Body of pancreas (tissue), 4 donors: ENCODE measurements at regions not wholly inside any gene's neighbourhood (a gene's known extent, or its start where the extent isn't known, plus 50 kb on each side); places are given as distances from the start of the nearest gene placed in this dataset.

Source experiments
- ATAC-seq: fragments of 150-250 bp; one replicate; pipeline ENCODE4 v1.9.1; 2016
- DNase-seq, 4 donors: peaks; one replicate each; pipeline ENCODE4 v3.0.0-alpha.2; 2019
- H3K27ac ChIP-seq, 4 donors: fragments of 200-600 bp; sonication (generic); 1 replicate in 3 of 4; 2 replicates in 1 of 4; pipeline versions ENCODE4 v1.5.1 to v1.6.1; 2016 to 2019; ENCODE audit warnings: mild to moderate bottlenecking in 1 of 4, mixed read lengths in 1 of 4, moderate library complexity in 1 of 4
- H3K27me3 ChIP-seq, 2 donors: fragments of 200-600 bp; sonication (generic); one replicate each; pipeline ENCODE4 v1.6.0; 2016; ENCODE audit warnings: mild to moderate bottlenecking in 1 of 2
- H3K36me3 ChIP-seq, 2 donors: fragments of 200-600 bp; sonication (generic); replicated peaks in 1 of 2; 2 replicates each; pipeline ENCODE4 v1.5.1; 2016; ENCODE audit warnings: low read depth in 2 of 2; ENCODE audit not compliant: insufficient read depth in 1 of 2
- H3K4me1 ChIP-seq: fragments of 200-600 bp; sonication (generic); one replicate; pipeline ENCODE4 v1.6.0; 2016
- H3K4me3 ChIP-seq, 2 donors: fragments of 200-600 bp; sonication (generic); 1 replicate in 1 of 2; 2 replicates in 1 of 2; pipeline ENCODE4 v1.5.1; 2016 to 2019
- H3K9me3 ChIP-seq, 3 donors: fragments of 200-600 bp; sonication (generic); 1 replicate in 2 of 3; 2 replicates in 1 of 3; pipeline ENCODE4 v1.5.1; 2016
- POLR2A ChIP-seq, 3 donors: fragments of 450-650 bp; IDR thresholded peaks; one replicate each; pipeline ENCODE4 v1.6.1; 2016; ENCODE audit warnings: antibody characterized with exemption in 3 of 3, mild to moderate bottlenecking in 2 of 3
- WGBS, 2 donors: methylation state at CpG; one replicate each; pipeline ENCODE4 v1.1.5; 2017; 5-methylcytosine and 5-hydroxymethylcytosine counted together
- intact Hi-C: fragments of 100-400 bp; cut with DNase I; formaldehyde crosslinking; loops from one replicate; pipeline ENCODE4 v1.15.1; 2023
- TF ChIP-seq, protein P1 (sequence below), 7 experiments: fragments of 450-650 bp in 4 of 7; fragments of 200-600 bp in 3 of 7; sonication (generic) in 3 of 7; IDR thresholded peaks; one replicate each; pipeline ENCODE4 v1.5.1; 2016 to 2019; ENCODE audit warnings: antibody characterized with exemption in 7 of 7

DNA sequence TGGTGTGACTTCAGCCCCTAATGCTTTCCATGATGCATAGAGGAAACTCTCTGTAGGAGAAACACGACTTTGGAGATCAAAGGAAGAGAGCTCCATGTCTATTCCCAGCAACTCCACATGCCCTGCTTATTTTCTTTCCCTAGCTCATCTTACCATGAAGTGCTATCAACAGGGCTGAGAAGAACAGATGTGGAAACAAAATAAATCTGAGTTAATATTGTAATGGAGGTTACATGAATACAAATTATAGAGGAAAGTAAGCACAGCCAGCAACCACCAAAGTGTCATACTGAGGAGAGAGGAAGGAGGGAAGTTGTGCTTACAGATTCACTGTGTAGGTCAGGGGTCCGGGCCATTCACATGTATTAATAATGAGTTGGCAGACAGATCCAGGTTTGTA, 157.5 kb downstream of the RFPL4B start:
- Histone ChIP-seq H3K27me3 (no peaks in the 10 kb centered on the region), H3K4me1 (no peaks in the 10 kb centered on the region), H3K4me3 (no peak overlapping the region), H3K9me3 (no peaks in the 10 kb centered on the region), H3K27ac (no peak overlapping the region), H3K36me3 (no peaks in the 10 kb centered on the region)
- ATAC-seq, result no peak
- TF ChIP-seq, protein P1, sequence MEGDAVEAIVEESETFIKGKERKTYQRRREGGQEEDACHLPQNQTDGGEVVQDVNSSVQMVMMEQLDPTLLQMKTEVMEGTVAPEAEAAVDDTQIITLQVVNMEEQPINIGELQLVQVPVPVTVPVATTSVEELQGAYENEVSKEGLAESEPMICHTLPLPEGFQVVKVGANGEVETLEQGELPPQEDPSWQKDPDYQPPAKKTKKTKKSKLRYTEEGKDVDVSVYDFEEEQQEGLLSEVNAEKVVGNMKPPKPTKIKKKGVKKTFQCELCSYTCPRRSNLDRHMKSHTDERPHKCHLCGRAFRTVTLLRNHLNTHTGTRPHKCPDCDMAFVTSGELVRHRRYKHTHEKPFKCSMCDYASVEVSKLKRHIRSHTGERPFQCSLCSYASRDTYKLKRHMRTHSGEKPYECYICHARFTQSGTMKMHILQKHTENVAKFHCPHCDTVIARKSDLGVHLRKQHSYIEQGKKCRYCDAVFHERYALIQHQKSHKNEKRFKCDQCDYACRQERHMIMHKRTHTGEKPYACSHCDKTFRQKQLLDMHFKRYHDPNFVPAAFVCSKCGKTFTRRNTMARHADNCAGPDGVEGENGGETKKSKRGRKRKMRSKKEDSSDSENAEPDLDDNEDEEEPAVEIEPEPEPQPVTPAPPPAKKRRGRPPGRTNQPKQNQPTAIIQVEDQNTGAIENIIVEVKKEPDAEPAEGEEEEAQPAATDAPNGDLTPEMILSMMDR (IDR thresholded peaks at IDR 0.05), result no peak
- TF ChIP-seq POLR2A (IDR thresholded peaks at IDR 0.05), result no peak
- DNase-seq, result no peak
- 60 to 66% methylated on average over 2 of the region's 2 CpGs for WGBS, 2 donors
- intact Hi-C loops, result no loop called here

DNA sequence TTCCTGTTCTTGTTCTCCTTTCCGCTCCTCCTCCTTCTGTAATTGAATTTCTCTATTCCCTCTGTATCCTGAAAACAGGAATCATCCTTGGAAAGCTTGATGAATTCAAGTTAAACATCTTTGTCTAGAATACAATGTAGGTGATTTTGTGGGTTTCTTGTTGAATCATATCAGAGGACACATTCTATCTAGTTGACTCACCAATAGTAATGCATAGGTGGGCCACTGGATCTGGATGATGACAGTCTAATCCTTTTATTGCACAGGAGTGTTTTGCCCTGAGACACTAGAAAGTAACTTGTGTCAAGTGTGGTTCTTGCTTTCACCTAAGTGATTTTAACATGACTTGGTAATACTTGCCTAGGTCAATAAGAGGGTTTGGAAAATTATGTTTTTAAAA, 164.3 kb downstream of the RFPL4B start:
- intact Hi-C loops, result no loop called here
- H3K4me3 ChIP-seq, result no peak overlapping the region
- TF ChIP-seq, protein P1 (IDR thresholded peaks at IDR 0.05), result no peak
- no peak for TF ChIP-seq POLR2A (IDR thresholded peaks at IDR 0.05)

DNA sequence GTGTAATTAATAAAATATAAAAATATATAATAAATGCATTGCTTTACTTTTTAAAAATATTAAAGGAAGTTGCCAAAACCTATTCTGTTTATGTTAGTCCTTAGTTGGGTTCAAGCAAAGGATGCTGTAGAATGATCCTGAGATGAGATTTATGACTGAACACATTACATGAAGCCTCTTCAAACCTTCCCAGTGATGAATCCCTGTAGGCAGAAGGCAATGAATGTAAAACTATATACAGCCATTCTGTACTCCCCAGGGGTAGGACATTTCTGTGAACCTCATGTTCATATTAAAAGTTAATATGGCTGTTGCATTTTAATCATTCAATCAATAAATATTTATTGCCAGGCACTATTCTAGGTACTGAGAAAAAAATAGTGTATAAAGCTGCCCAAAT, 166.0 kb downstream of the RFPL4B start:
- Histone ChIP-seq H3K4me1 (no peaks in the 10 kb centered on the region), H3K4me3 (no peak overlapping the region), H3K27ac (no peak overlapping the region), H3K27me3 (no peaks in the 10 kb centered on the region), H3K9me3 (no peaks in the 10 kb centered on the region), H3K36me3 (no peaks in the 10 kb centered on the region)
- intact Hi-C loops, result no loop called here
- DNase-seq, result no peak
- ATAC-seq, result no peak
- TF ChIP-seq, protein P1 (IDR thresholded peaks at IDR 0.05), result no peak

More for the DNA sequence above, 164.3 kb downstream of the RFPL4B start:
- Histone ChIP-seq H3K4me1 (no peaks in the 10 kb centered on the region), H3K36me3 (no peaks in the 10 kb centered on the region), H3K27me3 (no peaks in the 10 kb centered on the region), H3K9me3 (no peaks in the 10 kb centered on the region), H3K27ac (no peak overlapping the region)
- DNase-seq (no peak), ATAC-seq (no peak)
- WGBS, 2 donors, result 86 to 100% methylated on average over 1 of the region's 1 CpG

DNA sequence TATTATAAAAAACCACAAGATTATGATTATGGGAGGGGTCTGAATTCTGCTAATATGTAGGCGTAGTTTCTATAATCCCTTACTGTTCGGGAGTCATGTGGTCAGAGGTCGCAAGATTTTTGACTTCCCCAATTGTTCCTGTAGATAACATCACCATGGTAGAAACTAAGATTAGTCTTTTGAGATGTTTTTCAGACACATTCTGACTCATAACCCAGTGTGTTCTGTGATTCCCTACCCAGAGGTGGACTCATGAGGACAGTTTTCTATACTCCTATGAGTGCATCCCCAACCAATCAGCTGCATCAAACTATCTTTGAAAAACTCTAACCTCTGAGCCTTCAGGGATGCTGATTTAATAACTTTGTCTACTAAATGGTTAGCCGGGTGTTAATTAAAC, 175.5 kb downstream of the RFPL4B start:
- no peaks in the 10 kb centered on the region for H3K4me1 ChIP-seq
- H3K36me3 ChIP-seq, result no peaks in the 10 kb centered on the region
- intact Hi-C loops, result no loop called here
- WGBS, 2 donors, result 68 to 87% methylated on average over 4 of the region's 4 CpGs
- no peak overlapping the region for H3K27ac ChIP-seq
- H3K4me3 ChIP-seq, result no peak overlapping the region
- no peaks in the 10 kb centered on the region for H3K9me3 ChIP-seq
- DNase-seq (no peak), ATAC-seq (no peak)
- TF ChIP-seq, protein P1 (IDR thresholded peaks at IDR 0.05), result no peak
- TF ChIP-seq POLR2A (IDR thresholded peaks at IDR 0.05), result no peak
- no peaks in the 10 kb centered on the region for H3K27me3 ChIP-seq

DNA sequence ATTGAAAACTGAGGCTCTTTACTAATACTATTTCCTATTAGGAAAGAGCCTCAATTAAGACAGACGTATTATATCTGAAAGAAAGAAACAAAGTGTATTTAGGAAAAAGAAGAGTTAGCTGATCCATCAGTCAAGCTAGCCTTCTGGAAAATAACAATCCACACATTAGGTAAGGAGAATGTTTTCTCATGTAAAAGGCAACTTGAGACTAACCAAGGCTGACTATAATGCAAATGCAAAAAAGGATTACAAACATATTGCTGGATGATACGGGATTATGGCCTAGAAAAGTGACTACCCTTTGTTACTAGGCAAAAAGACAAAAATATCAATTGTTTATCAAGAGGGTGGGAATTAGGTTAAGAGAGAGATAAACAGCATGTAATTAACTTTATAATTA, 176.9 kb downstream of the RFPL4B start:
- no peak overlapping the region for H3K4me3 ChIP-seq
- 82 to 88% methylated on average over 2 of the region's 2 CpGs for WGBS, 2 donors
- ATAC-seq (no peak), DNase-seq (no peak)
- H3K4me1 ChIP-seq, result no peaks in the 10 kb centered on the region
- no peak overlapping the region for H3K27ac ChIP-seq
- H3K9me3 ChIP-seq, result no peaks in the 10 kb centered on the region
- no peaks in the 10 kb centered on the region for H3K36me3 ChIP-seq
- intact Hi-C loops, result no loop called here
- TF ChIP-seq, protein P1 (IDR thresholded peaks at IDR 0.05), result no peak
- TF ChIP-seq POLR2A (IDR thresholded peaks at IDR 0.05), result no peak
- no peaks in the 10 kb centered on the region for H3K27me3 ChIP-seq
